HCT116 (cell line): ENCODE measurements at regions not wholly inside any gene's neighbourhood (a gene's known extent, or its start where the extent isn't known, plus 50 kb on each side); places are given as distances from the start of the nearest gene placed in this dataset.

Source experiments
- ATAC-seq: fragments of 200-7000 bp; cut with Tn5 transposase; 2 replicates; pipeline ENCODE4 v1.9.1; 2020; ENCODE audit warnings: mild to moderate bottlenecking, moderate library complexity
- BruUV-seq: library from RNA; stranded (reverse); fragments of 400-500 nt; replicated peaks from 2 replicates; lab custom pipeline; 2021; lab: Mats Ljungman, UMichigan
- CTCF ChIA-PET: fragments of 300-600 bp; sonication (Branson Sonifier 250); formaldehyde crosslinking; loops from one replicate; lab custom pipeline; 2021; ENCODE audit warnings: antibody characterized with exemption; lab: Charles Lee
- POLR2A ChIA-PET: fragments of 300-600, 350-600 bp; sonication (Branson Sonifier 250); formaldehyde crosslinking; loops from one replicate; lab custom pipeline; 2021; ENCODE audit warnings: antibody characterized with exemption; lab: Charles Lee
- RAD21 ChIA-PET, 2 experiments: fragments of 300-600 bp; sonication (Branson Sonifier 250); formaldehyde crosslinking; loops; one replicate each; lab custom pipeline; 2023; ENCODE audit warnings: low total read pairs in 2 of 2; ENCODE audit not compliant: uncharacterized antibody in 2 of 2, unreplicated experiment in 2 of 2, low non-redundant PET in 1 of 2; lab: Charles Lee
- DNase-seq: peaks from one replicate; pipeline ENCODE4 v3.0.0-alpha.2; 2010; ENCODE audit warnings: low read depth, low spot score
- H2AFZ ChIP-seq: fragments of 200-600 bp; shearing (Covaris generic), sonication (generic); 2 replicates; pipeline ENCODE4 v1.6.1; 2017; ENCODE audit warnings: low read depth, mixed run types, mixed read lengths, antibody characterized with exemption, low read length; ENCODE audit not compliant: poor library complexity, severe bottlenecking
- H3K27ac ChIP-seq: 2 replicates; pipeline ENCODE4 v1.5.1; 2012; ENCODE audit warnings: low read depth, low read length
- H3K27me3 ChIP-seq: fragments of 200-600 bp; sonication (generic); 2 replicates; pipeline ENCODE4 v1.6.1; 2016; ENCODE audit warnings: mixed run types, low read length, mixed read lengths; ENCODE audit not compliant: insufficient read depth
- H3K36me3 ChIP-seq, 2 experiments: fragments of 200-500 bp in 1 of 2; fragments of 200-600 bp in 1 of 2; sonication (Bioruptor generic) in 1 of 2; sonication (generic) in 1 of 2; 2 replicates each; pipeline versions ENCODE4 v1.5.1 to v1.6.1; 2014 to 2016; ENCODE audit warnings: low read length in 2 of 2, inconsistent platforms in 1 of 2, mixed read lengths in 1 of 2, mixed run types in 1 of 2; ENCODE audit not compliant: insufficient read depth in 2 of 2, control insufficient read depth in 1 of 2
- H3K4me1 ChIP-seq, 2 experiments: fragments of 200-600 bp in 1 of 2; sonication (generic) in 1 of 2; 2 replicates each; pipeline versions ENCODE4 v1.5.1 to v1.6.1; 2012 to 2017; ENCODE audit warnings: low read length in 2 of 2, inconsistent platforms in 1 of 2, mild to moderate bottlenecking in 1 of 2, mixed read lengths in 1 of 2, mixed run types in 1 of 2, moderate library complexity in 1 of 2; ENCODE audit not compliant: insufficient read depth in 2 of 2, control insufficient read depth in 1 of 2
- H3K4me2 ChIP-seq: fragments of 200-600 bp; sonication (generic); 2 replicates; pipeline ENCODE4 v1.6.1; 2017; ENCODE audit warnings: mixed run types, low read length, mixed read lengths
- H3K4me3 ChIP-seq, 2 experiments: fragments of 200-600 bp in 1 of 2; sonication (generic) in 1 of 2; replicated peaks in 1 of 2; 2 replicates each; pipeline ENCODE4 v1.5.1; 2011 to 2016; ENCODE audit warnings: low read length in 2 of 2, control low read depth in 1 of 2, low read depth in 1 of 2, mild to moderate bottlenecking in 1 of 2, mixed read lengths in 1 of 2, mixed run types in 1 of 2
- H3K79me2 ChIP-seq: fragments of 200-600 bp; sonication (generic); 2 replicates; pipeline ENCODE4 v1.6.1; 2017; ENCODE audit warnings: mild to moderate bottlenecking, mixed run types, low read length, moderate library complexity, mixed read lengths; ENCODE audit not compliant: insufficient read depth
- H3K9ac ChIP-seq: fragments of 200-600 bp; sonication (generic); 2 replicates; pipeline ENCODE4 v1.6.1; 2016; ENCODE audit warnings: low read length, mixed read lengths
- H3K9me2 ChIP-seq: fragments of 200-600 bp; sonication (generic), shearing (Covaris generic); 2 replicates; pipeline ENCODE4 v1.6.1; 2017; ENCODE audit warnings: mixed run types, mild to moderate bottlenecking, moderate library complexity; ENCODE audit not compliant: insufficient read depth
- H3K9me3 ChIP-seq, 2 experiments: fragments of 200-500 bp in 1 of 2; fragments of 200-600 bp in 1 of 2; sonication (Bioruptor generic) in 1 of 2; sonication (generic) in 1 of 2; 2 replicates each; pipeline ENCODE4 v1.6.1; 2014 to 2017; ENCODE audit warnings: low read length in 2 of 2, mixed read lengths in 2 of 2, inconsistent platforms in 1 of 2, low read depth in 1 of 2, mild to moderate bottlenecking in 1 of 2, mixed run types in 1 of 2, moderate library complexity in 1 of 2; ENCODE audit not compliant: control insufficient read depth in 1 of 2, insufficient read depth in 1 of 2
- H4K20me1 ChIP-seq: fragments of 200-600 bp; sonication (generic), shearing (Covaris generic); 2 replicates; pipeline ENCODE4 v1.6.1; 2017; ENCODE audit warnings: mixed run types, mild to moderate bottlenecking, moderate library complexity; ENCODE audit not compliant: insufficient read depth
- ELF1 ChIP-seq: IDR thresholded peaks from 2 replicates; pipeline ENCODE4 v1.6.1; 2012; ENCODE audit warnings: low read depth, borderline replicate concordance
- EZH2 ChIP-seq: fragments of 200-600 bp; sonication (generic); IDR thresholded peaks from 2 replicates; pipeline ENCODE4 v1.6.1; 2017; ENCODE audit warnings: antibody characterized with exemption, mixed run types
- FOSL1 ChIP-seq: IDR thresholded peaks from 2 replicates; pipeline ENCODE4 v1.6.1; 2012; ENCODE audit warnings: low read depth
- JUND ChIP-seq: IDR thresholded peaks from 2 replicates; pipeline ENCODE4 v1.6.1; 2012
- POLR2A ChIP-seq: IDR thresholded peaks from 2 replicates; pipeline ENCODE4 v1.7.0; 2011; ENCODE audit warnings: borderline replicate concordance; ENCODE audit not compliant: insufficient read depth, insufficient read length; ENCODE audit errors: extremely low read depth
- POLR2AphosphoS5 ChIP-seq: IDR thresholded peaks from 2 replicates; pipeline ENCODE4 v1.6.1; 2011; ENCODE audit warnings: mild to moderate bottlenecking, low read depth, low read length, moderate library complexity
- RAD21 ChIP-seq: IDR thresholded peaks from 2 replicates; pipeline ENCODE4 v1.6.1; 2012; ENCODE audit warnings: low read depth, mild to moderate bottlenecking
- SIN3A ChIP-seq: IDR thresholded peaks from 2 replicates; pipeline ENCODE4 v1.6.1; 2012; ENCODE audit warnings: low read depth
- SP1 ChIP-seq: IDR thresholded peaks from 2 replicates; pipeline ENCODE4 v1.6.1; 2012; ENCODE audit warnings: low read depth
- SRF ChIP-seq: IDR thresholded peaks from 2 replicates; pipeline ENCODE4 v1.6.1; 2012; ENCODE audit warnings: low read depth
- TCF7L2 ChIP-seq: IDR thresholded peaks from 2 replicates; pipeline ENCODE4 v1.7.0; 2011; ENCODE audit warnings: borderline replicate concordance, inconsistent platforms; ENCODE audit not compliant: insufficient read depth, insufficient read length; ENCODE audit errors: extremely low read depth
- YY1 ChIP-seq: IDR thresholded peaks from 2 replicates; pipeline ENCODE4 v1.6.1; 2011; ENCODE audit warnings: low read length, low read depth, moderate library complexity, mild to moderate bottlenecking; ENCODE audit not compliant: insufficient replicate concordance; ENCODE audit errors: extremely low read depth
- ZNF274 ChIP-seq: fragments of 200-500 bp; sonication (Bioruptor generic); IDR thresholded peaks from 2 replicates; pipeline ENCODE4 v1.6.1; 2014; ENCODE audit warnings: mild to moderate bottlenecking, low read depth, low read length, inconsistent platforms
- intact Hi-C: fragments of 100-400 bp; cut with micrococcal nuclease; formaldehyde crosslinking; loops from 2 replicates; pipeline ENCODE4 v1.10.0; 2022
- TF ChIP-seq, protein P1 (sequence below), 3 experiments: fragments of 200-600 bp in 1 of 3; sonication (generic) in 1 of 3; IDR thresholded peaks in 2 of 3; conservative IDR thresholded peaks in 1 of 3; 2 replicates each; pipeline ENCODE4 v1.5.1; 2012 to 2017; ENCODE audit warnings: low read depth in 2 of 3, low read length in 2 of 3, antibody characterized with exemption in 1 of 3, borderline replicate concordance in 1 of 3, control low read depth in 1 of 3, mild to moderate bottlenecking in 1 of 3, mixed read lengths in 1 of 3, mixed run types in 1 of 3, moderate library complexity in 1 of 3; ENCODE audit not compliant: insufficient read depth in 1 of 3
- TF ChIP-seq, protein P2 (sequence below): IDR thresholded peaks from 2 replicates; pipeline ENCODE4 v1.6.1; 2011; ENCODE audit warnings: mild to moderate bottlenecking, low read length, moderate library complexity; ENCODE audit not compliant: insufficient replicate concordance; ENCODE audit errors: extremely low read depth
- TF ChIP-seq, protein P3 (sequence below): IDR thresholded peaks from 2 replicates; pipeline ENCODE4 v1.6.1; 2012
- TF ChIP-seq, protein P4 (sequence below): IDR thresholded peaks from 2 replicates; pipeline ENCODE4 v1.6.1; 2012; ENCODE audit warnings: low read depth

DNA sequence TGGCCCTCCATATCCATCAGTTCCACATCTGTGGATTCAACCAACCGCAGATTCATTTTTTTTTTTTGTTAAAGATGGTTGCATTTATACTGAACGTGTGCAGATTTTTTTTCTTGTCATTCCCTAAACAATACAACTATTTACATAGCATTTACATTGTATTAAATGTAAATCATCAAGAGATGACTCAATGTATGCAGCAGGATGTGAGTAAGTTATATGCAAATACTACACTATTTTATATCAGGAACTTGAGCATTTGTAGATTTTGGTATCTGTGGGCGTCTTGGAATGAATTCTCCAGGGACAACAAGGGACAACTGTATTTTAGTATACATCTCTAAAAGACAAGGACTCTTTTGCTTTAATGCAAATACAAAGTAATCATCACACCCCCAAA, 299.2 kb upstream of the ZNF608 start:
- no peak for TF ChIP-seq FOSL1
- TF ChIP-seq, protein P1, sequence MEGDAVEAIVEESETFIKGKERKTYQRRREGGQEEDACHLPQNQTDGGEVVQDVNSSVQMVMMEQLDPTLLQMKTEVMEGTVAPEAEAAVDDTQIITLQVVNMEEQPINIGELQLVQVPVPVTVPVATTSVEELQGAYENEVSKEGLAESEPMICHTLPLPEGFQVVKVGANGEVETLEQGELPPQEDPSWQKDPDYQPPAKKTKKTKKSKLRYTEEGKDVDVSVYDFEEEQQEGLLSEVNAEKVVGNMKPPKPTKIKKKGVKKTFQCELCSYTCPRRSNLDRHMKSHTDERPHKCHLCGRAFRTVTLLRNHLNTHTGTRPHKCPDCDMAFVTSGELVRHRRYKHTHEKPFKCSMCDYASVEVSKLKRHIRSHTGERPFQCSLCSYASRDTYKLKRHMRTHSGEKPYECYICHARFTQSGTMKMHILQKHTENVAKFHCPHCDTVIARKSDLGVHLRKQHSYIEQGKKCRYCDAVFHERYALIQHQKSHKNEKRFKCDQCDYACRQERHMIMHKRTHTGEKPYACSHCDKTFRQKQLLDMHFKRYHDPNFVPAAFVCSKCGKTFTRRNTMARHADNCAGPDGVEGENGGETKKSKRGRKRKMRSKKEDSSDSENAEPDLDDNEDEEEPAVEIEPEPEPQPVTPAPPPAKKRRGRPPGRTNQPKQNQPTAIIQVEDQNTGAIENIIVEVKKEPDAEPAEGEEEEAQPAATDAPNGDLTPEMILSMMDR (IDR thresholded peaks at IDR 0.05 in 2 of 3, conservative IDR thresholded peaks at IDR 0.05 in 1 of 3; ENCODE audit: borderline replicate concordance in 1 of 3, insufficient read depth in 1 of 3, low read depth in 2 of 3, low read length in 2 of 3) = no peak
- no peak for TF ChIP-seq RAD21
- no peak for TF ChIP-seq POLR2AphosphoS5
- TF ChIP-seq YY1 = no peak
- TF ChIP-seq TCF7L2 = no peak
- TF ChIP-seq SP1 = no peak
- no peak for TF ChIP-seq POLR2A
- TF ChIP-seq, protein P2, sequence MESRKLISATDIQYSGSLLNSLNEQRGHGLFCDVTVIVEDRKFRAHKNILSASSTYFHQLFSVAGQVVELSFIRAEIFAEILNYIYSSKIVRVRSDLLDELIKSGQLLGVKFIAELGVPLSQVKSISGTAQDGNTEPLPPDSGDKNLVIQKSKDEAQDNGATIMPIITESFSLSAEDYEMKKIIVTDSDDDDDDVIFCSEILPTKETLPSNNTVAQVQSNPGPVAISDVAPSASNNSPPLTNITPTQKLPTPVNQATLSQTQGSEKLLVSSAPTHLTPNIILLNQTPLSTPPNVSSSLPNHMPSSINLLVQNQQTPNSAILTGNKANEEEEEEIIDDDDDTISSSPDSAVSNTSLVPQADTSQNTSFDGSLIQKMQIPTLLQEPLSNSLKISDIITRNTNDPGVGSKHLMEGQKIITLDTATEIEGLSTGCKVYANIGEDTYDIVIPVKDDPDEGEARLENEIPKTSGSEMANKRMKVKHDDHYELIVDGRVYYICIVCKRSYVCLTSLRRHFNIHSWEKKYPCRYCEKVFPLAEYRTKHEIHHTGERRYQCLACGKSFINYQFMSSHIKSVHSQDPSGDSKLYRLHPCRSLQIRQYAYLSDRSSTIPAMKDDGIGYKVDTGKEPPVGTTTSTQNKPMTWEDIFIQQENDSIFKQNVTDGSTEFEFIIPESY = no peak
- no peak for TF ChIP-seq JUND
- no peak for TF ChIP-seq EZH2
- TF ChIP-seq, protein P3, sequence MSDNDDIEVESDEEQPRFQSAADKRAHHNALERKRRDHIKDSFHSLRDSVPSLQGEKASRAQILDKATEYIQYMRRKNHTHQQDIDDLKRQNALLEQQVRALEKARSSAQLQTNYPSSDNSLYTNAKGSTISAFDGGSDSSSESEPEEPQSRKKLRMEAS = no peak
- TF ChIP-seq ZNF274 = no peak
- TF ChIP-seq, protein P4, sequence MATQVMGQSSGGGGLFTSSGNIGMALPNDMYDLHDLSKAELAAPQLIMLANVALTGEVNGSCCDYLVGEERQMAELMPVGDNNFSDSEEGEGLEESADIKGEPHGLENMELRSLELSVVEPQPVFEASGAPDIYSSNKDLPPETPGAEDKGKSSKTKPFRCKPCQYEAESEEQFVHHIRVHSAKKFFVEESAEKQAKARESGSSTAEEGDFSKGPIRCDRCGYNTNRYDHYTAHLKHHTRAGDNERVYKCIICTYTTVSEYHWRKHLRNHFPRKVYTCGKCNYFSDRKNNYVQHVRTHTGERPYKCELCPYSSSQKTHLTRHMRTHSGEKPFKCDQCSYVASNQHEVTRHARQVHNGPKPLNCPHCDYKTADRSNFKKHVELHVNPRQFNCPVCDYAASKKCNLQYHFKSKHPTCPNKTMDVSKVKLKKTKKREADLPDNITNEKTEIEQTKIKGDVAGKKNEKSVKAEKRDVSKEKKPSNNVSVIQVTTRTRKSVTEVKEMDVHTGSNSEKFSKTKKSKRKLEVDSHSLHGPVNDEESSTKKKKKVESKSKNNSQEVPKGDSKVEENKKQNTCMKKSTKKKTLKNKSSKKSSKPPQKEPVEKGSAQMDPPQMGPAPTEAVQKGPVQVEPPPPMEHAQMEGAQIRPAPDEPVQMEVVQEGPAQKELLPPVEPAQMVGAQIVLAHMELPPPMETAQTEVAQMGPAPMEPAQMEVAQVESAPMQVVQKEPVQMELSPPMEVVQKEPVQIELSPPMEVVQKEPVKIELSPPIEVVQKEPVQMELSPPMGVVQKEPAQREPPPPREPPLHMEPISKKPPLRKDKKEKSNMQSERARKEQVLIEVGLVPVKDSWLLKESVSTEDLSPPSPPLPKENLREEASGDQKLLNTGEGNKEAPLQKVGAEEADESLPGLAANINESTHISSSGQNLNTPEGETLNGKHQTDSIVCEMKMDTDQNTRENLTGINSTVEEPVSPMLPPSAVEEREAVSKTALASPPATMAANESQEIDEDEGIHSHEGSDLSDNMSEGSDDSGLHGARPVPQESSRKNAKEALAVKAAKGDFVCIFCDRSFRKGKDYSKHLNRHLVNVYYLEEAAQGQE = no peak
- no peak for TF ChIP-seq ELF1
- no peak for TF ChIP-seq SIN3A
- no peak for TF ChIP-seq SRF
- RAD21 ChIA-PET = no interaction called here
- Histone ChIP-seq H3K27ac (no peak overlapping the region), H3K9me2 (no peaks in the 10 kb centered on the region), H4K20me1 (no peaks in the 10 kb centered on the region), H3K79me2 (no peaks in the 10 kb centered on the region), H3K9ac (no peak overlapping the region), H3K27me3 (no peaks in the 10 kb centered on the region), H2AFZ (no peak overlapping the region), H3K9me3 (no peaks in the 10 kb centered on the region), H3K4me3 (no peak overlapping the region), H3K4me1 (peaks cover 14 to 15% of the 10 kb centered on the region in 2 experiments), H3K4me2 (no peak overlapping the region), H3K36me3 (no peaks in the 10 kb centered on the region)
- intact Hi-C loops = no loop called here
- POLR2A ChIA-PET = no interaction called here
- no peak for DNase-seq
- no TSS peak for BruUV-seq
- CTCF ChIA-PET = no interaction called here
- no peak for ATAC-seq
